Stimulated activated CD4-positive, alpha-beta T cell treated with anti-CD3 and anti-CD28 coated beads, TNF-alpha, amount 100 ng/mL, for 1 hour (primary cell): ENCODE measurements at regions not wholly inside any gene's neighbourhood (a gene's known extent, or its start where the extent isn't known, plus 50 kb on each side); places are given as distances from the start of the nearest gene placed in this dataset.
"Not testable (repeated sequence)": the region's sequence is repeated elsewhere in the genome, so short reads cannot be mapped to it uniquely, and the experiment has no call there.

Experiments used
- DNase-seq, 3 donors: peaks; one replicate each; pipeline ENCODE4 v3.0.0-alpha.2; 2020; ENCODE audit warnings: low read depth in 3 of 3, low spot score in 1 of 3

DNA sequence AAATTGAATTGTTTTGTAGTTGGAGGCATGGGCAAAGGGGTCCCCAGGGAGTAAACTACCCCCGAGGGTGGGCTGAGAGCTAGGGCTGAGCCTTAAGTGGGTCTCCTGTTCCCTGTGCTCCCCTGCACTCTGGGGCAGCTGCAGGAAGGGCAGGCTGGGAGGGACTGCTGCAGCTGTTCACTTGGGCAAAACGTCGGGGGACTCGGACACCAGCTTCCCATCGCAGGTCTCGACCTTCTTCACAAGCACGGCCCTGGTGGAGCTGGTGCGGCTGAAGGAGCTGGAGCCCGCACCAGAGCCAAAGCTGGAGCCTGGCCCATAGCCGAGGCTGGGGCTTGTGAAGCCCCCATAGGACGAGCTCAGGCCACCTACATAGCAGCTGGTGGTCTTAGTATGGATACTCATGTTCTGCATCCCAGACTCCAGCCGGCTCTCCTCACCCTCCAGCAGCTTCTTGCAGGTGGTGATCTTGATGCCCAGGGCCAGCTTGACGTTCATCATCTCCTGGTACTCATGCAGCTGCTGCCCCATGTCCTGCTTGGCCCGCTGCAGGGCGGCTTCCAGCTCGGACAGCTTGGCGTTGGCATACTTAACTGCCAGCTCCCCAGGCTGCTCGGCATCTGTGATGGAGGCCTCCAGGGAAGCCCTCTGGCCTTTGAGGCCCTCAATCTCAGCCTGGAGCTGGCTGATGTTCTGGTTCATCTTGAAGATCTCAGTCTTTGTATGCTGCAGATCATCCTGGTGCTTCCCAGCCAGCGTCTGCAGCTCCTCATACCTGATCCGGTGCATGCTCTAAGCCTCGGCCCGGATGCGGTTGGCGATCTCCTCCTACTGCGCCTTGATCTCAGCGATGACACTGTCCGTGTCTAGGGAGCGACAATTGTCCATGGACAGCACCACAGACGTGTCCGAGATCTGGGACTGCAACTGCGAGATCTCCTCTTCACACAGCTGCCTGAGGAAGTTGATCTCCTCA is 423.5 kb upstream of the ARPP21 start:
- DNase-seq: no peak

DNA sequence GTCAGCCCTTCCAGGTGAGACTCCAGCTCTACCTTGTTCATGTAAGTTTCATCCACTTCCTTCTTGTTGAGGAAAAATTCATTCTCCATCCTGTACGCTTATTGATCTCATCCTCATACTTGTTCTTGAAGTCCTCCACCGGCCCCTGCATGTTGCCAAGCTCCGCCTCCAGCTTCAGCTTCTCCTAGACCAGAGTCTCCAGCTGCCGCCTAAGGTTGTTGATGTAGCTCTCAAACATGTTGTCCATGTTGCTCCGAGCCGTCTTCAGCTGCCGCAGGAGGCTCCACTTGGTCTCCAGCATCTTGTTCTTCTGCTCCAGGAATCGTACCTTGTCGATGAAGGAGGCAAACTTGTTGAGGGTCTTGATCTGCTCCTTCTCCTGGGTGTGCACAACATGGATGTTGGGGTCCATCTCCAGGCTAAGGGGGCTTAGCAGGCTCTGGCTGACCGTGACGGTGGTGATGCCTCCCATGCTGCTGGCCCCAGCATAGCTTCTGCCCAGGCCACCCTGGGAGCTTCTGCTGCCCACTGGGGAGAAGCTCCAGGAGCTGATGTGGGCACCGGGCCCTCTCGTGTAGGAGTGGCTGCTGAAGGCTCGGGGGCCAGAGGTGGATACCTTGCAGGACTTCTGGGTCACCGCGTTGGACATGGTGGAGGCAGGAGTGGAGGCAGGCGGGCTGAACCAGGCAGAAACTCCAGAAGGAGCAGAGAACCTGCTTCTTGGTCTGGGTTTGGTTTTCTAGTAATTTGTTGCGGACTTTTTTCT is 422.6 kb upstream of the ARPP21 start:
- no peak for DNase-seq

DNA sequence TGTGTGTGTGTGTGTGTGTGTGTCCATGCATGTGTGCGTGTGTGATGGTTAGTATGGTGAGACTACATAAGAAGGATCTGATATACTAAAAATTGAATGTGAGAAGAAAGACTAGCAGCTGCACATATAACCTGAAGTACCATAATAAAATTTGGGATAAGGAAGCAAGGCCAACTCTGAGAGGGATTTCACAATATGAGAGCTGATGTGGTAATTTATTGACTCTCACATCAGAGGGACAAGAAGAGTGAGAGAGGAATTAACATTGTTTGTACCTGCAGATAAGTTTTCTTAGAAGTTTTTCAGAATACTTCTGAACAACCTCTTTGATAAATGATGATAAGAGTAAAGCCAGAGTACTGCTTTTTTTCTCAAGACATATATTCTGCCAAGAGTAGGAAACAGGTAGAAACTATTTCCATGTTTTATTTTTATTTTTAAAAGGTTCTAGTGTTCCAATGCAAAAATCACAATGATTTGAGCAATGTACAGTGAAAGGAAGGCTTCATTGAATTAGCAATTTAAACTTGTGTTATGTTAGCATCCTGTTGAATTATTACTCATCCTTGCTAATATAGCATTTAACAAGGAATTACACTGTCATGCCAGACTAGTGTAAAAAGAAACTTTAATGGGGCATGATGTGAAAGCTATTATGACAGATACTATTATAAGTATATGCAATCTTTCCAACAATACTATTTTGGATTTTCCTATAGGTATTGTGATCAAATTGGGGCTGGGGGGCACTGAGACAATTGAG is 415.5 kb upstream of the ARPP21 start:
- DNase-seq: no peak

DNA sequence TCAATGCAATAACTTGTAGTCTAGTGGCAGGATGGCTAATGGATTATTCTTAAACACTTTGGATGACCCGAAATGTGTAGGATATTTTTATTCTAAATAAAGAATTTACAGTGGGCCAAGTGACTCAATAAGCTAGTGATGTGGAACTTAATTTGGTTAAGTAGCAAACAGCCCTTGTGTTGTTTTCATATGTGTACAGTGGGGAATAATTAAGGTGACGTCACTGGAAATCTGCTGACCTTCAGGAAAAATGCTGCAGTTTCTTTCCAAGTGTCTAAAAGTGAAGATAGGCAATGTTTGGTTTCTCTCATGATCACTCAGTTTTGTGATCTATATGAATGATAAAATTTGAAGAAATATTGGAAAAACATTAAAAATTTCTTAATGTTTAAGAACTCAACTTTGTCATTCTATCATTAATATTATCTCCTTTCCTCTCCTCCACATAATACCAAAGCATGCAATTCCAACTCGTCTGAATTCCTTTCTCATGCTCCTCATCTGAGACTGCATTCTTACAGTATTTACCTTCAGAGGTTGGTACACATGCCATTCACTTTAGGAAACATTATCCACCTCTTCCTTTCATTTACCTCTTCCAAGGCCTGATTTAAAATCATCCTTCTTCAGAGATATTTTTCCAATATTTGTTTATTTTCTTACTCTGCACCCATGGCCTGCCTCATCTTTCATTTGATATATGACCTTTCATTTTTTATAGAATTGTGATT is 414.6 kb upstream of the ARPP21 start:
- no peak for DNase-seq

DNA sequence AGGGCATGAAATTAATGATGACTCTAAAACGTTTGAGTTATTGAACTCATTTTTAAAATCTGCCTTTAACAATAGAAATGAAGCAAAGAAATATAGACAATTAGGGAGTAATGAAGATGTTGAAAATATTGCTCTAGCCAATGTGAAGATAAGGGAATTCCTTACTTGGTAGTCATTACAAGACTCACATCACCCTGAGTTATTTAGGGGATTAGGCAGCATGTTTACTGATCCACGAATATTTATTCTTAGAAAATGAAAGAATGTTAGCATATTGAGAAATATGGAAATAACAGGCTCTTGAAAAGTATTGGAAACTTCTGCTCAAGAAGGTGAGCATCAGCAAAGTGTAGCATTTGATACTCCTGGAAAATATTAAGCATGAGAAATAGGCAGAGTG is 398.1 kb upstream of the ARPP21 start:
- DNase-seq: no peak

DNA sequence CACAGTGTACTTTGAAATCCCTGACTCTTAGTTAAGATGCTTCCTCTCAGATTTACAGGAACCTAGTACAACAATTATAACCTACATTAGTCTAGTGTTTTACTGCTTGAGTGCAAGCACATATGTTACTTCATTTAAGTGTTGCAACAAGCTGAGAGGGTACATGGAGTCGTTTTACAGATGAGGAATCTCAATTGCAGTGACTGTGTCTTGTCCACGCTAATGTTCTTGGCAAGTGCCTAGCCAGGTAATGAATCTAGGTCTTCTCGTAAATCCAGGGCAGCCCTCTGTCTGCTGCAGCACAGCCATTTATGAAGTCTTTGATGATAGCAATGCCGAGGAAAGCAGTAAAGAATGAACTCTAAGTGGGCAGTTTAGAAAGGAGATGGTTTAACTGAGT is 384.4 kb upstream of the ARPP21 start:
- DNase-seq: no peak

DNA sequence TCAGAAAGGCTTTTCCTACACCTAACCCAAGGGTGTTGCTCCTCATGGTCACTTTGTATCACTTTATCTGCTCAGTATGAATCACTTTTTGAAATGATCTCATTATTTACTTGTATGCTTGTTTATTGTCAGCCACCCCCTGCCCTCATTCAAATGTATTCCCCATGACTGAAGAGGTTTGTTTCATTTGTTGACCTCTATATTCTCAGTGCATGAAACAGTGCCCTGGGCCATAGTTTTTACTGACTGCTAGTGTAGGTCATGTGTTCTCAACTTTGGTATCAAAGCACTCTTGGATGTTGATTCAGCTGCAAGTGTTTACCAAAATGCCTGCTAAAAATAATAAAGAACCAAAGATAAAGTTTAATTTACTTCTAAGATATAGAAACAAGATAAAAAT is 381.7 kb upstream of the ARPP21 start:
- no peak for DNase-seq

DNA sequence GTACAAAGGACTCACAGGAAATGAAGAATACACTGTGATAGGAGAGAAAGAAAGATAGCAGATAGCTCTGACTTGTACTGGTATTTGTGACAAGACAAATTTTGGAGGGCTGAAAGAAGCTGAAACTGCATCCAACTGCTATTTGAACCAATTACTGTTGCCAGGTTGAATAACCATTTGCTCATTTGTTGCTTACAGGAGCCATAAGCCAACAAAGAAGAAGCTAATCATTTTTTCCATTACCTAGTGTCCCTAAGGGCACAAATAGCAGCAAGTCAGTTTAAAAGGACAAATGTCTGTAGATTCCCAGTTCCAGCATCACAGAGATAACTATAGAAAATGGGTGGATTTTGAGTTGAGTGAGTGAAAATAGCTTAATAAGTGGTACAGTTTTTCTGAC is 376.9 kb upstream of the ARPP21 start:
- DNase-seq: no peak

DNA sequence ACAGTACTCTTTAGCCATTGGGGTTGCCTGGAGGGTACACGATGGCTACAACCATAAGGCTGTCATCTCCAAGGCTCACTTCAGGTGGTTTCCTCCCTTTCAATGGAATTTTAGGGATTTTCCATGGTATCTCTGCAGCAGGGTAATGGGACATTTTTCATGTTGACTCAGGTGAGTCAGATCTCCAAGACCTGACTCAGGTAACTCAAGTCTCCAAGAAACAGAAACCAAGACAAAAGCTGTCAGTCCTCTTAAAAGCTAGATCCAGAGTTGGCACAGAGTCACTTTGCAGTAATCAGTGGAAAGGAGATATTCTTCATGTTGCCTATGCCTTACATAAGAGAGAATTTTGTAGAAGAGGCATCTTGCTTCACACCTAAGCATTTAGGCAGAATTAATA is 375.8 kb upstream of the ARPP21 start:
- no peak for DNase-seq

DNA sequence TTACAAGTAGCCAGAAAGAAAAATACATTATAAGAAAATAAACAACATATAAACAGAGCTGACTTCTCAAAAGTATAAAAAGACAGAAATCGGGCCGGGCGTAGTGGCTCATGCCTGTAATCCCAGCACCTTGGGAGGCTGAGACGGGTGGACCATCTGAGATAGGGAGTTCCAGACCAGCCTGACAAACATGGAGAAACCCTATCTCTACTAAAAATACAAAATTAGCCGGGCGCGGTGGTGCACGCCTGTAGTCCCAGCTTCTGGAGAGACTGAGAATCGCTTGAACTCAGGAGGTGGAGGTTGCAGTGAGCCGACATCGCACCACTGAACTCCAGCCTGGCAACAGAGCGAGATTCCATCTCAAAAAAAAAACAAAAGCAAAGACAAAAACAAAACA is 373.3 kb upstream of the ARPP21 start:
- not testable (repeated sequence) for DNase-seq

DNA sequence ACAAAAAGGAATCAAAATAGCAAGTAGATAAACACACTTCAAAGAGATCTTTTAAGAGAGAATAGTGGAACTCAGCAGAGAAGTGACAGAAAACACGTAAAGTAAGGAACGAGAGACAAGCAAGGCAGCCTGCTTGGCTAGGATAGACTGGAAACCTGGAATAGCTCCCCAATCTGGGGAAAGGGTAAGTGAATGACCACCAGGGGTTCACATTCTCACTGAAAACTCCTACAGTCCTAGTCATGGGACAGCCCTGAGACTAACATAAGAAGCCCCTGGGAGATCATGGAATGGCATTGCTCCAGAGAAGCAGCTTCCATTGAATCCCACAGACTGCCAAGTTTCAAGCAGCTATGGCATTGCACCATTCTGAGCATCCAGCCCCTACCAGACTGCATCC is 363.6 kb upstream of the ARPP21 start:
- DNase-seq: no peak

DNA sequence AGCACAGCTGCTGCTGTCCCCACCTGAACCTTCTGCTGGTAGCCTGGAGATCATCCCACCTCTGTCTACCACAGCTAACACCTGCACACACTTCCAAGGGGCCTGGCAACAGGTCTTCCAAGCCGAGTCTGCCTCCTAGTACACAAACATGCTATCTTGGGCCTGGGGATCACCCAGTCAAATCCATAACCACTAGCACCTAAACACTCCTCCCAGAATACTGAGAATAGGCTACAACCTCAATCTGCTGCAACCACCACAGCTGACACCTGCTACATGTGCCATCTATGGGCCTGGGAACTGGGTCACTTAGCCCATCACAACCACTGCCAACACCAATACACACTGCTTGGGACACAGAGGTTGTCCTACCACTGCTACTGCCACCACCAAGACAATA is 362.8 kb upstream of the ARPP21 start:
- DNase-seq: no peak

DNA sequence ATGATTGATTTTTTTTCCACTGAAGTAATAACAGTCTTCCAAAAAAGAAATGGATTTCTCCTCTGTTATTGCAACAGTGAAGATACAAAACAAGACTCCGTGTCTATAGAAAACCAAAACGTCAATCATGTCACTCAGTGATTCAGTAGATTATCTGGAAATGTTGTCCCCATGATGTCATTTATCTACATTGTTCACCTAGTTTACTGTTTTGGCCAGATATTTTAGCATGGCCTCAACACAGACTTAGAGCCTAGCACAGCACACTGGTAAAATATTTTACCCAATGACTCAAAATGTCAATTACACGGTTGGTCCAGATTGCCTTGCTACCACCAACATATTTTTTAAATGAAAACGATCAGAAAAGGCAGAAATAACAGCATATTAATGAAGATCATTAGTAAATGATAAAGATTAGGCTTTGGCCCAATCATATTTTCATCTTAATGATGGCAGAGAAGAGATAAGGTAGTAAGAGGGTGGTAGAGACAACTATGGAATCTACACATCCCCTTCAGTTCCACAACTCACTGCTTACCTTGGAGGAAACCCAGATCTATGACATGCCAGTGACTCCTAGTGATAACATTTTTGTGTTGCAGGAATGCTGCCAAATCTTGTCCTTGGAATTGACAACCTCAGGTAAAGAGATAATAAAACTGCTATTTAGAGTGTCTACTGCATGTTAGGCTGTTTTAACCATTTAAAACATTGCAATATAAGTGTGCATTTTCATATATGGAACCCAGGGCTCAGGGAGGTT is 347.7 kb upstream of the ARPP21 start:
- no peak for DNase-seq

DNA sequence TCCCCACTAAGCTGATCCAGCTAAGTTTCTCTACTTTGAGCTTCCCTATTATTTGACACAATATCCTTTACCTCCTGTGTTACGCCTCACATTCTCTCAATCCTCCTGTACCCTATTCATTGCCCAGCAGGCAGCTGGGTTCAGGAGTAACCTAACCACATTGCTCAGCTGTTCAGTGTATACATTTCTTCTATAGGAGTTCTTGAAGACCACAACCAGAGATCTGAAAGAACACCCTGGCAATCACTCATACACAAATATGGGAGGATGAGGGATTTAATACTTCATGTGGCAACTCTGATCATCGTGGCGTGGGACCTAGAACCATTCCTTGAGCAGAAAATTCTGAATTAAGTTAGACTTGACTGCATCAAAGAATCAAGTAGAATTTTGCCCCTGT is 346.8 kb upstream of the ARPP21 start:
- DNase-seq: no peak

DNA sequence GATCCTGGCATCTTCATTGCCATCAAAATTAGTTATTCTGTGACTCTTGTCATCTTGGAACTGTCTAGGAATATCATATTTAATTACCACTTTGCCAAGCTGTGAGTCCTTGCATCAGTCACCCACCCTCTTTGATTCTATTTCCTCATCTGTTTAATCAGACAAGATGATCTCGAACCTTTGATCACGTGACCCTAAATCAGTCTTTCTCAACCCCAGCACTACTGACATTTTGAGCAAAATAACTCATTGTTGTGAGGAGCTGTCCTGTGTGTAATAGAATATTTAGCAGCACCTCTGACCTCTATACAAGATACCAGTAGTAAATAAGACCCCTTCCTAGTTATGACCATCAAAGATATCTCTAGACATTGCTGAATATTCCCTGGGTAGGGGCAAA is 343.4 kb upstream of the ARPP21 start:
- no peak for DNase-seq

DNA sequence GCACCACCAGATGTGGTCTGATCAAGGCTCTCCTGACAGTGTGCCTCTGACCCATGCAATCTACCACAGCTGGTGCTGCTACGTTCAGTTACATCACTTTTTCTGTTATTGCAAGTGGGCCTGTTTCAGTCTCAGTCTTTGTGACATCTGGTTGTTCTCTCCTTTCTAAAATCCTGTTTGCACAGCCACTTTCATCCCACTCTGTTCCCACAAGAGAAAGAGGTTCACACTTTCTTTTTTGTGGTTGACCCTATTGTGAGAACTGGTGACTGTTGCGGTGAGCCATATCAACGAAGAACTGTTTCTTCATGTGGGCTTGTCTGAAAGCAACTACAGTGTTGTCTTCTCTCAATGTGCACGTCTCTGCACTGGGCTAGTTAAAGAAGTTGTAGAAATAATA is 342.8 kb upstream of the ARPP21 start:
- DNase-seq: no peak

DNA sequence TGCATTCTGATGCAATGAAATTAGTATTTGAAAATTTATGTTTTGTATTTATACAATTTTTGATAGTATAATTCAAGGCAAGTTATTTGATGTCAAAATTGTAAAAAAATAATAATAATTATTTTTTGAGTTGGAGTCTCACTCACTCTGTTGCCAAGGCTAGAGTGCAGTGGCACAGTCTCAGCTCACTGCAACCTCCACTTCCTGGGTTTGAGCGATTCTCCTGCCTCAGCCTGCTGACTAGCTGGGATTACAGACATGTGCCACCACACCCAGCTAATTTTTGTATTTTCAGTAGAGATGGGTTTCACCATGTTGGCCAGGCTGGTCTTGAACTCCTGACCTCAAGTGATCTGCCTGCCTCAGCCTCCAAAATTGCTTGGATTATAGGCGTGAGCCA is 342.4 kb upstream of the ARPP21 start:
- not testable (repeated sequence) for DNase-seq

DNA sequence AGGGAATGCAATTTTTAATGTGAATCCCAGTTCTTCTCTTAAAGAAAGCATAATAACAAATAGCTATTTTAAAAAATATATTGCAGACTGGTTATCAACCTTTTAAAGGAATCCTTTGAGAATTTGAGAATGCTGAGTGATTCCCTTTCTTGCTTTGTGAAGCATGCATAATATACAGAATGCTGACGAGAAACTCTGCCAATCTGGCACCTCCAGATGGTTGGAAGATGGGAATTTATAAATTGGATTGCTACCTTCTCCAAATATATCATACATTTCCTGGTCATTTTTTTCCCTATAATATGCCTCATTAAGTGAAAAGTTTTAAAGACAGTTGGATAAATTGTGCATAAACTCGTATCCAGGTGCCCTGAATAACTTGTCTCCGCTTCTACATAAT is 333.9 kb upstream of the ARPP21 start:
- no peak for DNase-seq

DNA sequence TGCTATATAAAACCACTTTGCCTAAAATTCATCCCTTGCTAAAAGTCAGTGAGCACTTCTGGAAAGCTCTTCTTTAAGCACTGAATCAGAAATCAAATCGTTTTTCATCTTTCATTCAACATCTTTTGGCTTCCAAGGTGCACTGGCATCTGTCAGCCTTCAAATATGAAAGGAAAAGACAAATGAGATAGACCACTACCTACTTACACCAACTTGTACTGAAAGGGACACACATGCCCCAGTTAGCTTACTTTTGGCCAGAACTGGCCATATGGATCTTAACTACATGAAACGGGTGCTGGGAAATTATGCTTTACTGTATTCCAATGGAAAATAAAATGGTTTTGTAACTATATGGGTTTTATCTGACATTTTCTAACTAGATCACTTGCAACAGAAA is 332.0 kb upstream of the ARPP21 start:
- DNase-seq: no peak

DNA sequence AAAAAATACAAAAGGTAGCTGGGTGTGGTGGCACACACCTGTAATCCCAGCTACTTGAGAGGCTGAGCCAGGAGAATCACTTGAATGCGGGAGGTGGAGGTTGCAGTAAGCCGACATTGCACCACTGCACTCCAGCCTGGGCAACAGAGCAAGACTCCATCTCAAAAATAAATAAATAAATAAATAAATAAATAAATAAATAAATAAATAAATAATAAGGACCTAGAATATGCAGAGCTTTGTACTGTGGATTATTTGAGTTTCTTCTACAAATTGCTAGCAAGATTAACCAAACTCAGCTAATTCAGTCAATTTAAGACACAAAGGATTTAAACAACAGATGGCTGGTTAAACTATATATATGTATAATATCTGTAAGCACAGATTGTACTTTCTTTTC is 322.5 kb upstream of the ARPP21 start:
- DNase-seq: not testable (repeated sequence)
